HepG2 (cell line): ENCODE measurements at regions not wholly inside any gene's neighbourhood (a gene's known extent, or its start where the extent isn't known, plus 50 kb on each side); places are given as distances from the start of the nearest gene placed in this dataset.

Experiments
- ATAC-seq: fragments of 200-7000 bp; cut with Tn5 transposase; 3 replicates; pipeline ENCODE4 v1.9.1; 2020; ENCODE audit warnings: mild to moderate bottlenecking, moderate library complexity
- BruUV-seq: library from RNA; stranded (reverse); fragments of 400-500 nt; replicated peaks from 2 replicates; lab custom pipeline; 2021; lab: Mats Ljungman, UMichigan
- CTCF ChIA-PET: fragments of 300-600 bp; formaldehyde crosslinking; extraction: SDS; loops from one replicate; lab custom pipeline; 2021; ENCODE audit warnings: low total read pairs, inconsistent platforms, low intra/inter-chr PET ratio; lab: Yijun Ruan, JAX
- POLR2A ChIA-PET: fragments of 350-600 bp; sonication (Branson Sonifier 250); formaldehyde crosslinking; loops from one replicate; lab custom pipeline; 2020; ENCODE audit warnings: antibody characterized with exemption, inconsistent platforms; lab: Yijun Ruan, JAX
- DNase-seq: peaks from one replicate; pipeline ENCODE4 v3.0.0-alpha.2; 2015; ENCODE audit warnings: low spot score
- FAIRE-seq: peaks from 3 replicates; lab custom pipeline; 2011; peaks lifted over from hg19 to GRCh38; lab: Jason Lieb, UNC
- H2AFZ ChIP-seq: one replicate; pipeline ENCODE4 v1.6.1; 2011; ENCODE audit warnings: low read length, inconsistent platforms
- H3K27ac ChIP-seq: fragments of 300-600 bp; 3 replicates; pipeline ENCODE4 v1.8.0; 2011; ENCODE audit warnings: mixed run types, mild to moderate bottlenecking, mixed read lengths, low read length, inconsistent platforms; ENCODE audit not compliant: insufficient read depth; ENCODE audit errors: extremely low read length
- H3K27me3 ChIP-seq, 2 experiments: fragments of 200-600 bp in 1 of 2; 2 replicates in 1 of 2; 3 replicates in 1 of 2; pipeline versions ENCODE4 v1.6.0 to v1.8.0; 2011; ENCODE audit warnings: low read length in 2 of 2, mild to moderate bottlenecking in 2 of 2, moderate library complexity in 2 of 2, inconsistent platforms in 1 of 2; ENCODE audit not compliant: insufficient read depth in 2 of 2, control insufficient read depth in 1 of 2
- H3K36me3 ChIP-seq, 2 experiments: fragments of 200-600 bp in 1 of 2; replicated peaks in 1 of 2; 2 replicates in 1 of 2; 3 replicates in 1 of 2; pipeline versions ENCODE4 v1.5.1 to v1.8.0; 2011; ENCODE audit warnings: low read length in 2 of 2, inconsistent platforms in 1 of 2; ENCODE audit not compliant: insufficient read depth in 2 of 2, control insufficient read depth in 1 of 2
- H3K4me1 ChIP-seq: 2 replicates; pipeline ENCODE4 v1.5.1; 2012; ENCODE audit warnings: low read length, inconsistent platforms; ENCODE audit not compliant: insufficient read depth
- H3K4me2 ChIP-seq: 2 replicates; pipeline ENCODE4 v1.6.0; 2011; ENCODE audit warnings: low read depth, low read length, inconsistent platforms
- H3K4me3 ChIP-seq, 3 experiments: fragments of 200-600 bp in 1 of 3; sonication (generic), shearing (Covaris generic) in 1 of 3; replicated peaks in 1 of 3; 2 replicates each; pipeline ENCODE4 v1.5.1; 2011 to 2016; ENCODE audit warnings: low read length in 3 of 3, inconsistent platforms in 2 of 3, low read depth in 2 of 3, mild to moderate bottlenecking in 2 of 3, control low read depth in 1 of 3, mixed read lengths in 1 of 3; ENCODE audit not compliant: insufficient read depth in 1 of 3
- H3K79me2 ChIP-seq: one replicate; pipeline ENCODE4 v1.6.1; 2011; ENCODE audit warnings: low read length, inconsistent platforms; ENCODE audit not compliant: insufficient read depth
- H3K9ac ChIP-seq: 2 replicates; pipeline ENCODE4 v1.6.0; 2011; ENCODE audit warnings: mild to moderate bottlenecking, low read depth, low read length, inconsistent platforms; ENCODE audit not compliant: insufficient read depth
- H3K9me3 ChIP-seq: 2 replicates; pipeline ENCODE4 v1.5.1; 2012; ENCODE audit warnings: mild to moderate bottlenecking, low read length
- H4K20me1 ChIP-seq: 2 replicates; pipeline ENCODE4 v1.6.0; 2011; ENCODE audit warnings: inconsistent platforms, mild to moderate bottlenecking, low read length, moderate library complexity; ENCODE audit not compliant: insufficient read depth
- AGO1 ChIP-seq: fragments of 200-400 bp; formaldehyde crosslinking; IDR thresholded peaks from 2 replicates; pipeline ENCODE4 v1.6.1; 2017; ENCODE audit warnings: mild to moderate bottlenecking, low read depth, low read length, moderate library complexity; ENCODE audit not compliant: poor library complexity, severe bottlenecking
- ATF6 ChIP-seq: sonication (generic); formaldehyde crosslinking; conservative IDR thresholded peaks from 2 replicates; pipeline ENCODE4 v1.4.0; 2020; ENCODE audit warnings: missing genetic modification reagents
- CBFB ChIP-seq: sonication (generic); formaldehyde crosslinking; IDR thresholded peaks from 2 replicates; pipeline ENCODE4 v1.4.0; 2020; ENCODE audit warnings: missing genetic modification reagents
- CCAR2 ChIP-seq: fragments of 200-400 bp; formaldehyde crosslinking; optimal IDR thresholded peaks from 2 replicates; pipeline ENCODE3; 2018; ENCODE audit warnings: low read depth, mild to moderate bottlenecking, low read length, moderate library complexity
- CEBPZ ChIP-seq: IDR thresholded peaks from 2 replicates; pipeline ENCODE4 v1.6.1; 2012; ENCODE audit warnings: low read length, improper control_type of control experiment
- ETV5 ChIP-seq: IDR thresholded peaks from 2 replicates; pipeline ENCODE4 v1.6.1; 2018; ENCODE audit warnings: missing biosample characterization, missing genetic modification reagents, inconsistent platforms, borderline replicate concordance
- FOSL1 ChIP-seq: sonication (generic); formaldehyde crosslinking; IDR thresholded peaks from 2 replicates; pipeline ENCODE4 v1.9.0; 2021; ENCODE audit warnings: missing genetic modification reagents, borderline replicate concordance
- HOXA3 ChIP-seq: sonication (generic); formaldehyde crosslinking; IDR thresholded peaks from 2 replicates; pipeline ENCODE4 v1.5.0; 2020; ENCODE audit warnings: missing genetic modification reagents
- MXD3 ChIP-seq: IDR thresholded peaks from 2 replicates; pipeline ENCODE4 v1.6.1; 2016; ENCODE audit warnings: mild to moderate bottlenecking, missing biosample characterization, missing genetic modification reagents
- NBN ChIP-seq: fragments of 450-650 bp; conservative IDR thresholded peaks from 2 replicates; pipeline ENCODE4 v1.6.1; 2017
- SRSF1 ChIP-seq: fragments of 200-400 bp; formaldehyde crosslinking; optimal IDR thresholded peaks from 2 replicates; pipeline ENCODE3; 2017; ENCODE audit warnings: mild to moderate bottlenecking, low read depth, low read length, moderate library complexity
- TEF ChIP-seq: sonication (generic); formaldehyde crosslinking; IDR thresholded peaks from 2 replicates; pipeline ENCODE4 v1.5.0; 2020; ENCODE audit warnings: missing genetic modification reagents
- U2AF1 ChIP-seq: fragments of 200-400 bp; formaldehyde crosslinking; optimal IDR thresholded peaks from 2 replicates; pipeline ENCODE3; 2017; ENCODE audit warnings: mild to moderate bottlenecking, low read depth, low read length
- ZNF230 ChIP-seq: sonication (generic); formaldehyde crosslinking; IDR thresholded peaks from 2 replicates; pipeline ENCODE4 v1.4.0; 2020; ENCODE audit warnings: mild to moderate bottlenecking, missing genetic modification reagents
- ZNF614 ChIP-seq: IDR thresholded peaks from 2 replicates; pipeline ENCODE4 v1.6.1; 2018; ENCODE audit warnings: missing biosample characterization, missing genetic modification reagents, inconsistent platforms, borderline replicate concordance
- ZNF781 ChIP-seq: sonication (generic); formaldehyde crosslinking; IDR thresholded peaks from 2 replicates; pipeline ENCODE4 v1.5.1; 2020; ENCODE audit warnings: borderline replicate concordance, mild to moderate bottlenecking, missing genetic modification reagents; ENCODE audit errors: not compliant biosample characterization
- ZNF816 ChIP-seq: sonication (generic); formaldehyde crosslinking; IDR thresholded peaks from 2 replicates; pipeline ENCODE4 v1.8.0; 2022; ENCODE audit warnings: missing genetic modification reagents, mild to moderate bottlenecking, borderline replicate concordance
- ZSCAN30 ChIP-seq: sonication (generic); formaldehyde crosslinking; IDR thresholded peaks from 2 replicates; pipeline ENCODE4 v1.5.0; 2020; ENCODE audit warnings: mild to moderate bottlenecking, missing genetic modification reagents
- in situ Hi-C: cut with HindIII; loops from 2 replicates; pipeline ENCODE4 v1.10.0; 2017; ENCODE audit warnings: low pct_unique_long_range_greater_than_20kb; ENCODE audit not compliant: extremely low pct_ligation_motif_present
- intact Hi-C: fragments of 100-400 bp; cut with micrococcal nuclease; formaldehyde crosslinking; loops from one replicate; pipeline ENCODE4 v1.10.0; 2022; ENCODE audit not compliant: unreplicated experiment

GRCh38 chr3:30319713-30320112 lies 286.7 kb upstream of the TGFBR2 start:
- in situ Hi-C loops (no loop called here), intact Hi-C loops (loop anchor here (2.0 kb wide), 1 partner anchor 61 kb away; no protein-coding TSS in a partner anchor)
- no peaks in the 10 kb centered on the region for H3K27me3 ChIP-seq
- peaks cover 20% of the 10 kb centered on the region for H3K9me3 ChIP-seq
- ChIA-PET POLR2A (interaction anchor here (1.0 to 1.6 kb wide), 4 partner anchors 28 to 296 kb away, joined by 3 to 8 read pairs (median 5); partner anchors contain the start of gene TGFBR2), CTCF (no interaction called here)
- no TSS peak for BruUV-seq
- no peaks in the 10 kb centered on the region for H3K79me2 ChIP-seq
- DNase-seq (peak; percentile 71), FAIRE-seq (peak; percentile 62), ATAC-seq (peak; percentile 93)
- no peak overlapping the region for H2AFZ ChIP-seq
- no peak overlapping the region for H3K9ac ChIP-seq
- H3K36me3 ChIP-seq: no peaks in the 10 kb centered on the region
- peaks cover 23% of the 10 kb centered on the region for H3K4me1 ChIP-seq
- H3K4me2 ChIP-seq: no peak overlapping the region
- H3K4me3 ChIP-seq: no peak overlapping the region
- H3K27ac ChIP-seq: no peak overlapping the region
- H4K20me1 ChIP-seq: no peaks in the 10 kb centered on the region
- TF ChIP-seq MXD3 (CRISPR knock-in tag) (no peak), ETV5 (no peak), HOXA3 (no peak), ZSCAN30 (CRISPR knock-in tag) (no peak), AGO1 (no peak), ATF6 (CRISPR knock-in tag) (no peak), ZNF781 (no peak), ZNF816 (CRISPR knock-in tag) (no peak), CBFB (0 out of 2 replicates have a peak, but pooled peaks have one; percentile 32), FOSL1 (CRISPR knock-in tag) (no peak), U2AF1 (no peak), CEBPZ (no peak), CCAR2 (no peak), ZNF230 (CRISPR knock-in tag) (no peak), NBN (no peak), ZNF614 (CRISPR knock-in tag) (peak; percentile 69; the same call in 1 of the 2 replicates), SRSF1 (no peak), TEF (CRISPR knock-in tag) (no peak)
